GM21528 (cell line): ENCODE measurements at regions not wholly inside any gene's neighbourhood (a gene's known extent, or its start where the extent isn't known, plus 50 kb on each side); places are given as distances from the start of the nearest gene placed in this dataset.

Experiments used
- ATAC-seq: cut with Tn5 transposase; IDR thresholded peaks from one replicate; pipeline ENCODE4 v1.9.1; 2021; ENCODE audit warnings: mild to moderate bottlenecking, moderate library complexity; ENCODE audit not compliant: unreplicated experiment, low FRiP score

GRCh38 chr10:117944676-117945447, 101.9 kb downstream of the RAB11FIP2 start:
- ATAC-seq, result no peak

GRCh38 chr10:117945651-117946050, 101.1 kb downstream of the RAB11FIP2 start:
- ATAC-seq, result no peak

GRCh38 chr10:117946525-117947070, 100.1 kb downstream of the RAB11FIP2 start:
- ATAC-seq, result no peak

DNA sequence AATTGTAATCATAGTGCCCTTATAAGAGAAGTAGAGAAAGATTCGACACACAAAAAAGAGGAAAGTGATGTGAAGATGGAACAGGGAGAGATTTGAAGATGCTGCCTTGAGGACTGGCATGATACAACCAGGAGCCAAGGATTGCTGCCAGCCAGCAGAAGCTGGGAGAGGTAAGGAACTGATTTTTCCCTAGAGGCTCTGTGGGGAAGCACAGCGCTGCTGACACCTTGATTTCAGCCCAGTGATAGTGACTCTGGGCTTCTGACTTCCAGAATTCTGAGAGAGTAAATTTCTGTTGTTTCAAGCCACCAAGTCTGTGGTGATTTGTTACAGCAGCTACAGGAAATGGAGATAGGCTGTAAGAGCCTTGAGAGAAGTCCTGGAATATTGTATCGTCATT, 98.2 kb downstream of the RAB11FIP2 start:
- ATAC-seq, result no peak

- no peak for ATAC-seq
Observed at GRCh38 chr10:117950408-117950807, 96.3 kb downstream of the RAB11FIP2 start.
